ENCODE measurements at regions not wholly inside any gene's neighbourhood (a gene's known extent, or its start where the extent isn't known, plus 50 kb on each side); places are given as distances from the start of the nearest gene placed in this dataset.

GRCh38 chr3:6223572-6223971, 637.3 kb upstream of the GRM7 start:
- TF ChIP-seq CTCF (IDR thresholded peaks at IDR 0.05) = no peak
- no peak for TF ChIP-seq POLR2A (IDR thresholded peaks at IDR 0.05)
- no peak for TF ChIP-seq EP300 (IDR thresholded peaks at IDR 0.05)
